Transverse colon (tissue), 4 donors: ENCODE measurements at regions not wholly inside any gene's neighbourhood (a gene's known extent, or its start where the extent isn't known, plus 50 kb on each side); places are given as distances from the start of the nearest gene placed in this dataset.
A peak's percentile ranks its signal among the peaks of the same experiment; 100 is the strongest.

Source experiments
- DNase-seq: peaks from one replicate; pipeline ENCODE4 v3.0.0-alpha.2; 2019
- H3K27ac ChIP-seq, 4 donors: fragments of 200-600 bp; sonication (generic); 2 replicates each; pipeline ENCODE4 v1.5.1; 2016 to 2018; ENCODE audit warnings: inconsistent platforms in 4 of 4
- H3K27me3 ChIP-seq: fragments of 200-600 bp; sonication (generic); 2 replicates; pipeline ENCODE4 v1.5.1; 2017; ENCODE audit warnings: inconsistent platforms
- H3K36me3 ChIP-seq, 4 donors: fragments of 200-600 bp; sonication (generic); 2 replicates each; pipeline ENCODE4 v1.5.1; 2017 to 2019; ENCODE audit warnings: inconsistent platforms in 4 of 4
- H3K4me1 ChIP-seq, 4 donors: fragments of 200-600 bp; sonication (generic); 2 replicates each; pipeline ENCODE4 v1.5.1; 2017 to 2020; ENCODE audit warnings: inconsistent platforms in 4 of 4
- H3K4me3 ChIP-seq, 4 donors: fragments of 200-600 bp; sonication (generic); 1 replicate in 1 of 4; 2 replicates in 3 of 4; pipeline versions ENCODE4 v1.5.1 to v1.6.1; 2017 to 2019; ENCODE audit warnings: inconsistent platforms in 4 of 4
- H3K9me3 ChIP-seq, 2 donors: fragments of 200-600 bp; sonication (generic); 2 replicates each; pipeline ENCODE4 v1.5.1; 2017 to 2019; ENCODE audit warnings: inconsistent platforms in 2 of 2
- EP300 ChIP-seq: sonication (generic); formaldehyde crosslinking; IDR thresholded peaks from one replicate; pipeline ENCODE4 v1.6.1; 2017; ENCODE audit warnings: antibody characterized with exemption, low read depth
- POLR2A ChIP-seq: fragments of 450-650 bp; IDR thresholded peaks from one replicate; pipeline ENCODE4 v1.6.1; 2016; ENCODE audit warnings: antibody characterized with exemption, mild to moderate bottlenecking, moderate library complexity
- POLR2AphosphoS5 ChIP-seq, 3 donors: sonication (generic); formaldehyde crosslinking; IDR thresholded peaks; one replicate each; pipeline ENCODE4 v1.6.1; 2016; ENCODE audit warnings: antibody characterized with exemption in 3 of 3
- WGBS, 2 donors: methylation state at CpG; one replicate each; pipeline ENCODE4 v1.1.5; 2018; ENCODE audit warnings: low coverage in 1 of 2; 5-methylcytosine and 5-hydroxymethylcytosine counted together
- in situ Hi-C, 4 donors: fragments of 200-750 bp; cut with MboI; loops; one replicate each; pipeline versions ENCODE4 v1.15.0 to v1.15.1; 2017; ENCODE audit warnings: low sequenced_read_pairs in 3 of 4, low pct_ligation_motif_present in 1 of 4, low pct_unique_long_range_greater_than_20kb in 1 of 4
- intact Hi-C: fragments of 100-400 bp; cut with DNase I; formaldehyde crosslinking; loops from one replicate; pipeline ENCODE4 v1.15.1; 2023; ENCODE audit warnings: low total_unique reads
- small RNA-seq, 4 donors: library from RNA; depleted of rRNA; stranded (forward); fragments of <200 nt; gene quantifications; one replicate each; pipeline ENCODE3, GENCODE V24; 2016
- TF ChIP-seq, protein P1 (sequence below), 5 experiments: fragments of 200-600 bp in 3 of 5; fragments of 450-650 bp in 2 of 5; sonication (generic) in 3 of 5; IDR thresholded peaks; 1 replicate in 2 of 5; 2 replicates in 3 of 5; pipeline ENCODE4 v1.5.1; 2016 to 2017; ENCODE audit warnings: antibody characterized with exemption in 5 of 5, inconsistent platforms in 3 of 5, mild to moderate bottlenecking in 2 of 5, moderate library complexity in 1 of 5

DNA sequence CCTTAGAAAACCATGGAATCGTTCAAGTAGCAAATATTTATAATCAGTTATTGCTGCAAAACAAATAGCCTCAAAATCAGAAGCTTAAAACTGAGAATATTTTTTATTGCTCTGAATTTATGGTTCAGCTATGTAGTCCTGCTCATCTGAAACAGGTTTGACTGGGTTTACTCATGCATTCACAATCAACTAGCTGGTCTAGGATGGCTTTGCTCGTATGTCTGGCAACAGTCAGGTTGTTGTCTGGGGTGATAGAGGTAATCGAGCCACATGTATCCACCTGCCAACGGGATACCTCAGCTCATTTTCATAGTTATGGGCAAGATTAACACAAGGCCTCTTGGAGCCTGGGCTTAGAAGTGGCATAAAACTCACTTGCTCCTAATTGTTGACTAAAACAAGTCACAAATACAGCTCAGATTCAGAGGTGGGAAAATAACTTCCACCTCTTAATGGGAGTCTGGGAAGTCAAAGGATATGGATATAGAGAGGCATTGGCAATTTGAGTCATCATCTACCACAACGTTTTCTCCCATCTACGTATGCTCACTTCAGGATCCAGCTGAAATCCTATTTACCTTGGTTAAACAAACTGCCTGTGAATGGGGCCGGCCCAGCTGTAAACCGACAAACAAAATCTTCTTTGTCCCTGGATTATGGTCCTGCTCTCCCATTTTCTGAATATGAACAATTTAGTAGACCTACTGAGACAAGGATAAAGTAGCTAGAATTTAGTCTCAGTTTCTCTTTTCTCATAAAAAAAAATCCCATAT lies 54.5 kb upstream of the TENT5A start:
- Histone ChIP-seq H3K4me3 (no peak overlapping the region), H3K27ac (peak overlapping the region in 3 of 4 donors; percentile 29 to 61 (median 58)), H3K27me3 (no peaks in the 10 kb centered on the region), H3K36me3 (no peaks in the 10 kb centered on the region), H3K4me1 (peaks cover 6 to 25% (median 14%) of the 10 kb centered on the region in 4 donors), H3K9me3 (no peaks in the 10 kb centered on the region)
- intact Hi-C loops: no loop called here
- in situ Hi-C loops: no loop called here
- TF ChIP-seq POLR2A: no peak
- no peak for TF ChIP-seq EP300
- TF ChIP-seq POLR2AphosphoS5 (IDR thresholded peaks at IDR 0.05): no peak
- TF ChIP-seq, protein P1, sequence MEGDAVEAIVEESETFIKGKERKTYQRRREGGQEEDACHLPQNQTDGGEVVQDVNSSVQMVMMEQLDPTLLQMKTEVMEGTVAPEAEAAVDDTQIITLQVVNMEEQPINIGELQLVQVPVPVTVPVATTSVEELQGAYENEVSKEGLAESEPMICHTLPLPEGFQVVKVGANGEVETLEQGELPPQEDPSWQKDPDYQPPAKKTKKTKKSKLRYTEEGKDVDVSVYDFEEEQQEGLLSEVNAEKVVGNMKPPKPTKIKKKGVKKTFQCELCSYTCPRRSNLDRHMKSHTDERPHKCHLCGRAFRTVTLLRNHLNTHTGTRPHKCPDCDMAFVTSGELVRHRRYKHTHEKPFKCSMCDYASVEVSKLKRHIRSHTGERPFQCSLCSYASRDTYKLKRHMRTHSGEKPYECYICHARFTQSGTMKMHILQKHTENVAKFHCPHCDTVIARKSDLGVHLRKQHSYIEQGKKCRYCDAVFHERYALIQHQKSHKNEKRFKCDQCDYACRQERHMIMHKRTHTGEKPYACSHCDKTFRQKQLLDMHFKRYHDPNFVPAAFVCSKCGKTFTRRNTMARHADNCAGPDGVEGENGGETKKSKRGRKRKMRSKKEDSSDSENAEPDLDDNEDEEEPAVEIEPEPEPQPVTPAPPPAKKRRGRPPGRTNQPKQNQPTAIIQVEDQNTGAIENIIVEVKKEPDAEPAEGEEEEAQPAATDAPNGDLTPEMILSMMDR (IDR thresholded peaks at IDR 0.05): no peak
- WGBS, 2 donors: 62 to 63% methylated on average over 7 to 8 of the region's 8 CpGs
- DNase-seq: peak; percentile 22

DNA sequence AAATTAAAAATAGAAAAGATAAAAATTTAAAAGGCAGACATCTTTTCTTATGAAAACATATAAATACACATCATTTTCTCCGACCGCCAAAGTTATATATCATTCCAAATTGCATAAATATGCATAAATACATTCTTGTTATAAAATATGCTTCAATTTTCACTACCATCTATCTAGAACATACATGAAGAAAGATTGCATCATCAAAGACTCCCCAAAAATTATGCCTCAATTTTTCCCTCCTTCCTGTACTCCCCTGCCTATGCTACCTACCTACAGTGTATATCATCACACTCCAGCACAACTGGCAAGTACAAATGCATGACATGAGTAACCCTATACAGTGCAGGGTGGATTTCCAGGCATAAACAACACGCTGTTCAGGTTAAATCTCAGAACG lies 49.9 kb upstream of the TENT5A start:
- Histone ChIP-seq H3K9me3 (no peaks in the 10 kb centered on the region), H3K27me3 (no peaks in the 10 kb centered on the region), H3K36me3 (no peaks in the 10 kb centered on the region), H3K27ac (no peak overlapping the region), H3K4me3 (no peak overlapping the region), H3K4me1 (peaks cover 2 to 6% (median 5%) of the 10 kb centered on the region in 4 donors)
- in situ Hi-C loops: no loop called here
- DNase-seq: no peak
- TF ChIP-seq POLR2A: no peak
- no peak for TF ChIP-seq EP300
- TF ChIP-seq, protein P1 (IDR thresholded peaks at IDR 0.05): no peak
- no peak for TF ChIP-seq POLR2AphosphoS5 (IDR thresholded peaks at IDR 0.05)
- WGBS, 2 donors: 77 to 84% methylated on average over 4 of the region's 4 CpGs
- intact Hi-C loops: no loop called here

Small RNAs in the stretch of these regions (small RNA-seq; reads per million reads assigned to genes)
- gene AL360157.1: 0 reads per million in 4 donors
